ENCODE measurements at regions not wholly inside any gene's neighbourhood (a gene's known extent, or its start where the extent isn't known, plus 50 kb on each side); places are given as distances from the start of the nearest gene placed in this dataset.
A peak's percentile ranks its signal among the peaks of the same experiment; 100 is the strongest.

DNA sequence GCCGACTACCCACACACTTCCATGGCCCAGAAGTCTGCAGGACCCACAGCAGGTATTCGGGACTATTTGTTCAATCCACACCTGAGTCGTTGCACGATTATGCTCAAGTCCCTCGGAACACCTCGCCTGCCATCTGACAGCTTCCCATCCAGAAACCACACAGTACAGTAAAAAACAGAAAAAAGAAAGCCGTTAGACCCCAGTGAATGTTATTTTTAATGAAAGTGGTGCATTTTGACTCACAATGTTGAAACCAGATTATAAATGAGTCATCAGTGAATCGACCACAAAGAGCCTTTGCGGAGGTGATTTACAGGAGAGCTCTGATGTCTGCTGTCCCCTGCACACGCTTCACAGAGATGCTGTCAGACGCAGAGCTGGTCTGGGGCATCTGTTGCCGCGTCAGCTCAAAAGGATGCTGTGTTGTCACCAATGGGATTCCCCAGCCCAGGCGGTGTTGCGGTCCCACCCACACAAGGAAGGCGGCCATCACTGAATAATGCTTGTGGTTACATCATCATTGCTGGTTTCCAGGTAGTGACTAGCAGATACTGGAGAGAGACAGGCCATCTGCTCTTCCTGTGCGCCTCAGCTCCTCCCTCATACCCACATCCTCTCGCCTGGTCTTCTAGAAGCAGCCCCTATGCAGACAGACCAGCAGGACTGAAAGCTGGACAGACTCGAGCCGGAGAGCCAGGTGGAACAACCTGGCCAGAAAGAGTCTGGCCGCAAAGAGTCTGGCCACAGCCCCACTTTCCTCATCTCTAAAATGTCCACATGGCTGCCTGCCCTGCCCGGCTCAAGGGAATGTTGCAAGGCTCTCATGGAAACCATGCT lies 116.8 kb downstream of the TOMM20 start:
- Histone ChIP-seq H2AFZ (ENCODE audit: control insufficient read depth, low read length) (no peak overlapping the region), H3K4me3 (ENCODE audit: control insufficient read depth in 2 of 3, extremely low read depth in 1 of 3, insufficient read depth in 2 of 3, low read depth in 1 of 3, low read length in 3 of 3) (no peak overlapping the region), H3K79me2 (ENCODE audit: control insufficient read depth, insufficient read depth, low read length) (no peaks in the 10 kb centered on the region), H3K27ac (ENCODE audit: control insufficient read depth, insufficient read depth, low read length) (peak overlapping the region; percentile 96), H3K9ac (ENCODE audit: control insufficient read depth, extremely low read depth, insufficient read depth, low read length) (peak overlapping the region; percentile 84), H3K9me1 (ENCODE audit: control insufficient read depth, extremely low read depth, insufficient read depth, low read length) (no peaks in the 10 kb centered on the region), H3K4me2 (ENCODE audit: control insufficient read depth, extremely low read depth, insufficient read depth, low read depth, low read length) (peak overlapping the region; percentile 54), H3K9me3 (ENCODE audit: control insufficient read depth, low read depth, low read length) (no peaks in the 10 kb centered on the region), H4K20me1 (ENCODE audit: control insufficient read depth, extremely low read depth, insufficient read depth, low read length) (no peaks in the 10 kb centered on the region), H3K27me3 (ENCODE audit: control insufficient read depth, extremely low read depth, insufficient read depth, low read length) (no peaks in the 10 kb centered on the region), H3K4me1 (ENCODE audit: control insufficient read depth, extremely low read depth, insufficient read depth, low read length) (peaks cover 24% of the 10 kb centered on the region), H3K36me3 (ENCODE audit: control insufficient read depth in 2 of 2, extremely low read depth in 1 of 2, insufficient read depth in 2 of 2, low read length in 2 of 2) (no peaks in the 10 kb centered on the region)
- dilution Hi-C loops (cut with MboI; ENCODE audit: extremely low pct_ligation_motif_present, low sequenced_read_pairs) = no loop called here
- FAIRE-seq (peak; percentile 90), DNase-seq (ENCODE audit: low read depth, low spot score) (peak; percentile 99)
- TF ChIP-seq CTCF (optimal IDR thresholded peaks at IDR 0.05 in 1 of 3, IDR thresholded peaks at IDR 0.05 in 1 of 3, conservative IDR thresholded peaks at IDR 0.05 in 1 of 3; ENCODE audit: extremely low read depth in 1 of 3, insufficient read depth in 2 of 3, low read length in 3 of 3) (no peak), EZH2 (IDR thresholded peaks at IDR 0.05; ENCODE audit: low read length) (no peak)

DNA sequence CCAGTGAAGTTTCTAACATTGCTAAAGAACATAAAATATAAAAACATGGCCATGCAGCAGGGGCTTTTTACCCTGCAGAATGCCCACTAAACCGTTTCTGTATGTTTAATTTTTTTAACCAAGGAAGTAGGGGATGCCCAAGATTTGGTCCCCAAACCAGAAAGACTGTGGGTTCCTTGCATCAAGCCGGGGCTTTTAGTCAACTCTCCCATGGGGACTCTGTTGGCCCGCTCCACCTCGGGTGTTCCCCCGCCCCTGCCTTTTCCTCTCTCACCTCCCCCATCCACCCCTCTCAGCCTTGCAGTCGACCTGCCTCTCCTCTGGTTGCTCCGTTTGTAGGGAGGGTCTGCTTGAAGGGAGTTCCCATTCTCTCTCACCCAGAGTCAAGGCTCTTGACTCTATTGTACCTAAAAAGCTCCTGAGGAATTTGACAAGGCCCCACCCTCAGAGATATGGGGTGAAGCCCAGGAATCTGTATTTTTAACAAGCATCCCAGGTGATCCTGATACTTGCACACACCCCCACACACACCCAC lies 117.5 kb downstream of the TOMM20 start:
- H3K9me1 ChIP-seq (ENCODE audit: control insufficient read depth, extremely low read depth, insufficient read depth, low read length) = no peaks in the 10 kb centered on the region
- peak overlapping the region; percentile 84 for H3K9ac ChIP-seq (ENCODE audit: control insufficient read depth, extremely low read depth, insufficient read depth, low read length)
- DNase-seq (ENCODE audit: low read depth, low spot score) = no peak
- H3K27me3 ChIP-seq (ENCODE audit: control insufficient read depth, extremely low read depth, insufficient read depth, low read length) = no peaks in the 10 kb centered on the region
- TF ChIP-seq EZH2 (IDR thresholded peaks at IDR 0.05; ENCODE audit: low read length) (no peak), CTCF (optimal IDR thresholded peaks at IDR 0.05 in 1 of 3, IDR thresholded peaks at IDR 0.05 in 1 of 3, conservative IDR thresholded peaks at IDR 0.05 in 1 of 3; ENCODE audit: extremely low read depth in 1 of 3, insufficient read depth in 2 of 3, low read length in 3 of 3) (no peak)
- H3K4me3 ChIP-seq (ENCODE audit: control insufficient read depth in 2 of 3, extremely low read depth in 1 of 3, insufficient read depth in 2 of 3, low read depth in 1 of 3, low read length in 3 of 3) = no peak overlapping the region
- peaks cover 24% of the 10 kb centered on the region for H3K4me1 ChIP-seq (ENCODE audit: control insufficient read depth, extremely low read depth, insufficient read depth, low read length)
- no peaks in the 10 kb centered on the region for H3K9me3 ChIP-seq (ENCODE audit: control insufficient read depth, low read depth, low read length)
- dilution Hi-C loops (cut with MboI; ENCODE audit: extremely low pct_ligation_motif_present, low sequenced_read_pairs) = no loop called here
- no peak for FAIRE-seq
- H4K20me1 ChIP-seq (ENCODE audit: control insufficient read depth, extremely low read depth, insufficient read depth, low read length) = no peaks in the 10 kb centered on the region
- peak overlapping the region; percentile 46 for H3K4me2 ChIP-seq (ENCODE audit: control insufficient read depth, extremely low read depth, insufficient read depth, low read depth, low read length)
- no peaks in the 10 kb centered on the region for H3K36me3 ChIP-seq (ENCODE audit: control insufficient read depth in 2 of 2, extremely low read depth in 1 of 2, insufficient read depth in 2 of 2, low read length in 2 of 2)
- H2AFZ ChIP-seq (ENCODE audit: control insufficient read depth, low read length) = no peak overlapping the region
- no peaks in the 10 kb centered on the region for H3K79me2 ChIP-seq (ENCODE audit: control insufficient read depth, insufficient read depth, low read length)
- H3K27ac ChIP-seq (ENCODE audit: control insufficient read depth, insufficient read depth, low read length) = peak overlapping the region; percentile 96
